ENCODE measurements at regions not wholly inside any gene's neighbourhood (a gene's known extent, or its start where the extent isn't known, plus 50 kb on each side); places are given as distances from the start of the nearest gene placed in this dataset.

DNA sequence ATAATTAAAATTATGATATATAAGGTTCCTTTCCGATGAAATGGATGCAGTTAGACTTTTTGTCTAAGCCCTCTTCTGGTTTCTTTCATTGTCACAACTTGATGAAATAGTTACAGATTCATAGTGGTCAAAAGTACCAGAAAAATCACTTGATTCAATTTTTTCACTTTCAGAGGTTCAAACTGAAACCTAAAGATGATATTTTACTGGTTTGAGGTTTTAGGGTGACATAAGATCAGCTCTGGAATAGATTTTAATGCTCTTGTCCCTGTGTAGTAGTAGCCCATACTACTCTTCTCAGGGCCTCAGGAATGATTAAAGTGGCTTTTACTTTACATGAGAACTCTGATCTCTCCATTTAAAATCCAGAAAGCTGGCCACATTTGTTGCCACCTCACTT, 479.1 kb upstream of the ZNF717 start:
- H3K27me3 ChIP-seq (ENCODE audit: low read length), result no peaks in the 10 kb centered on the region
- TF ChIP-seq CTCF (conservative IDR thresholded peaks at IDR 0.05; ENCODE audit: low read depth, low read length), result no peak
- intact Hi-C loops (cut with micrococcal nuclease), result no loop called here
- H3K4me1 ChIP-seq (ENCODE audit: insufficient read depth, low read length), result no peaks in the 10 kb centered on the region
- no peaks in the 10 kb centered on the region for H3K36me3 ChIP-seq (ENCODE audit: low read depth, low read length)
- DNase-seq (no peak), ATAC-seq (no peak)
- ChIA-PET POLR2A (ENCODE audit: unreplicated experiment) (no interaction called here), CTCF (no interaction called here)
- H3K79me2 ChIP-seq (ENCODE audit: low read length), result no peaks in the 10 kb centered on the region
- H3K9ac ChIP-seq (ENCODE audit: low read length), result no peak overlapping the region
- H2AFZ ChIP-seq (ENCODE audit: low read length), result no peak overlapping the region
- no peaks in the 10 kb centered on the region for H4K20me1 ChIP-seq (ENCODE audit: low read length)
- BruUV-seq (replicated peaks), result no TSS peak
- no peak overlapping the region for H3K27ac ChIP-seq (ENCODE audit: low read length)
- H3F3A ChIP-seq (ENCODE audit: low read length, unreplicated experiment), result no peaks in the 10 kb centered on the region
- H3K4me3 ChIP-seq (ENCODE audit: low read length), result no peak overlapping the region
- H3K9me2 ChIP-seq (replicated peaks; ENCODE audit: low read length), result no peaks in the 10 kb centered on the region
- no peak overlapping the region for H3K4me2 ChIP-seq (ENCODE audit: low read length)
- H3K9me3 ChIP-seq (ENCODE audit: low read length), result no peaks in the 10 kb centered on the region

GRCh38 chr3:76264911-76265310, 479.6 kb upstream of the ZNF717 start:
- BruUV-seq (replicated peaks), result no TSS peak
- Histone ChIP-seq H3K4me3 (ENCODE audit: low read length) (no peak overlapping the region), H2AFZ (ENCODE audit: low read length) (no peak overlapping the region), H3K27ac (ENCODE audit: low read length) (no peak overlapping the region), H3F3A (ENCODE audit: low read length, unreplicated experiment) (no peaks in the 10 kb centered on the region), H3K4me2 (ENCODE audit: low read length) (no peak overlapping the region), H3K79me2 (ENCODE audit: low read length) (no peaks in the 10 kb centered on the region), H3K4me1 (ENCODE audit: insufficient read depth, low read length) (no peaks in the 10 kb centered on the region), H3K36me3 (ENCODE audit: low read depth, low read length) (no peaks in the 10 kb centered on the region), H3K27me3 (ENCODE audit: low read length) (no peaks in the 10 kb centered on the region), H3K9me3 (ENCODE audit: low read length) (no peaks in the 10 kb centered on the region), H4K20me1 (ENCODE audit: low read length) (no peaks in the 10 kb centered on the region), H3K9me2 (replicated peaks; ENCODE audit: low read length) (no peaks in the 10 kb centered on the region), H3K9ac (ENCODE audit: low read length) (no peak overlapping the region)
- ChIA-PET POLR2A (ENCODE audit: unreplicated experiment) (no interaction called here), CTCF (no interaction called here)
- no peak for ATAC-seq
- DNase-seq, result no peak
- TF ChIP-seq EZH2 (IDR thresholded peaks at IDR 0.05; ENCODE audit: low read length, unreplicated experiment) (no peak), CTCF (conservative IDR thresholded peaks at IDR 0.05; ENCODE audit: low read depth, low read length) (no peak), EZH2phosphoT487 (IDR thresholded peaks at IDR 0.05; ENCODE audit: borderline replicate concordance, low read length) (no peak)
- intact Hi-C loops (cut with micrococcal nuclease), result no loop called here

- BruUV-seq (replicated peaks), result no TSS peak
- ATAC-seq, result no peak
- POLR2A ChIA-PET (ENCODE audit: unreplicated experiment), result no interaction called here
Observed at GRCh38 chr3:76266511-76266910, 481.2 kb upstream of the ZNF717 start.

More at GRCh38 chr3:76266511-76266910, 481.2 kb upstream of the ZNF717 start:
- no peak overlapping the region for H3K4me2 ChIP-seq (ENCODE audit: low read length)
- H3K27ac ChIP-seq (ENCODE audit: low read length), result no peak overlapping the region
- no peak for TF ChIP-seq EZH2 (IDR thresholded peaks at IDR 0.05; ENCODE audit: low read length, unreplicated experiment)
- no peak for TF ChIP-seq EZH2phosphoT487 (IDR thresholded peaks at IDR 0.05; ENCODE audit: borderline replicate concordance, low read length)
- no peak for TF ChIP-seq CTCF (conservative IDR thresholded peaks at IDR 0.05; ENCODE audit: low read depth, low read length)
- no peak overlapping the region for H3K9ac ChIP-seq (ENCODE audit: low read length)
- H3F3A ChIP-seq (ENCODE audit: low read length, unreplicated experiment), result no peaks in the 10 kb centered on the region
- no peaks in the 10 kb centered on the region for H4K20me1 ChIP-seq (ENCODE audit: low read length)
- DNase-seq, result no peak
- no peaks in the 10 kb centered on the region for H3K4me1 ChIP-seq (ENCODE audit: insufficient read depth, low read length)
- H3K4me3 ChIP-seq (ENCODE audit: low read length), result no peak overlapping the region
- intact Hi-C loops (cut with micrococcal nuclease), result no loop called here
- H3K27me3 ChIP-seq (ENCODE audit: low read length), result no peaks in the 10 kb centered on the region
- H3K79me2 ChIP-seq (ENCODE audit: low read length), result no peaks in the 10 kb centered on the region
- H2AFZ ChIP-seq (ENCODE audit: low read length), result no peak overlapping the region
- no peaks in the 10 kb centered on the region for H3K9me3 ChIP-seq (ENCODE audit: low read length)
- no peaks in the 10 kb centered on the region for H3K36me3 ChIP-seq (ENCODE audit: low read depth, low read length)
- CTCF ChIA-PET, result no interaction called here
- no peaks in the 10 kb centered on the region for H3K9me2 ChIP-seq (replicated peaks; ENCODE audit: low read length)
